HEK293 (cell line): ENCODE measurements at regions not wholly inside any gene's neighbourhood (a gene's known extent, or its start where the extent isn't known, plus 50 kb on each side); places are given as distances from the start of the nearest gene placed in this dataset.

ENCODE experiments used
- CTCF ChIA-PET: fragments of 350-600 bp; formaldehyde crosslinking; extraction: SDS; loops from one replicate; lab custom pipeline; 2021; ENCODE audit warnings: antibody characterized with exemption; lab: Yijun Ruan, JAX
- POLR2A ChIA-PET: fragments of 300-600 bp; formaldehyde crosslinking; extraction: SDS; loops from one replicate; lab custom pipeline; 2020; ENCODE audit warnings: antibody characterized with exemption, inconsistent platforms; lab: Yijun Ruan, JAX
- H3K27ac ChIP-seq: fragments of 200-500 bp; sonication (Bioruptor generic); 2 replicates; pipeline ENCODE4 v1.5.1; 2014; ENCODE audit warnings: low read depth, low read length, control low read depth, inconsistent platforms; ENCODE audit errors: extremely low read depth
- H3K36me3 ChIP-seq, 2 experiments: fragments of 200-500 bp in 1 of 2; sonication (Bioruptor generic) in 1 of 2; 1 replicate in 1 of 2; 2 replicates in 1 of 2; pipeline ENCODE4 v1.5.1; 2014 to 2017; ENCODE audit warnings: inconsistent platforms in 2 of 2, low read length in 2 of 2; ENCODE audit not compliant: control insufficient read depth in 2 of 2, insufficient read depth in 1 of 2
- H3K4me1 ChIP-seq: fragments of 200-500 bp; sonication (Bioruptor generic); 2 replicates; pipeline ENCODE4 v1.5.1; 2014; ENCODE audit warnings: mild to moderate bottlenecking, low read length, inconsistent platforms; ENCODE audit not compliant: control insufficient read depth, insufficient read depth
- H3K4me3 ChIP-seq: 2 replicates; pipeline ENCODE4 v1.5.1; 2011; ENCODE audit warnings: low read depth, mild to moderate bottlenecking, control low read depth, low read length, moderate library complexity
- H3K9me3 ChIP-seq: fragments of 200-500 bp; sonication (Bioruptor generic); 2 replicates; pipeline ENCODE4 v1.5.1; 2014; ENCODE audit warnings: low read depth, low read length, inconsistent platforms; ENCODE audit not compliant: control insufficient read depth, insufficient read depth
- GLIS1 ChIP-seq: fragments of 450-650 bp; formaldehyde crosslinking; IDR thresholded peaks from 2 replicates; pipeline ENCODE4 v1.5.1; 2016; ENCODE audit warnings: missing biosample characterization, missing genetic modification characterization
- KLF7 ChIP-seq: fragments of 450-650 bp; formaldehyde crosslinking; IDR thresholded peaks from 2 replicates; pipeline ENCODE4 v1.5.1; 2016; ENCODE audit warnings: missing biosample characterization, missing genetic modification characterization, borderline replicate concordance
- KLF9 ChIP-seq: fragments of 450-650 bp; formaldehyde crosslinking; IDR thresholded peaks from 2 replicates; pipeline ENCODE4 v1.5.1; 2016; ENCODE audit warnings: missing biosample characterization, missing genetic modification characterization, low read depth
- TSHZ1 ChIP-seq: fragments of 450-650 bp; formaldehyde crosslinking; IDR thresholded peaks from 2 replicates; pipeline ENCODE4 v1.5.1; 2016; ENCODE audit warnings: missing biosample characterization, missing genetic modification characterization, borderline replicate concordance
- WT1 ChIP-seq: fragments of 450-650 bp; formaldehyde crosslinking; IDR thresholded peaks from 2 replicates; pipeline ENCODE4 v1.5.1; 2016; ENCODE audit warnings: missing biosample characterization, missing genetic modification characterization
- YY1 ChIP-seq: fragments of 450-650 bp; formaldehyde crosslinking; IDR thresholded peaks from 2 replicates; pipeline ENCODE4 v1.5.1; 2018; ENCODE audit warnings: missing biosample characterization, missing genetic modification characterization
- ZBTB1 ChIP-seq: fragments of 450-650 bp; formaldehyde crosslinking; IDR thresholded peaks from 2 replicates; pipeline ENCODE4 v1.5.1; 2016; ENCODE audit warnings: missing biosample characterization, missing genetic modification characterization
- ZBTB17 ChIP-seq: fragments of 450-650 bp; formaldehyde crosslinking; IDR thresholded peaks from 2 replicates; pipeline ENCODE4 v1.5.1; 2016; ENCODE audit warnings: missing biosample characterization, missing genetic modification characterization
- ZBTB44 ChIP-seq: fragments of 450-650 bp; IDR thresholded peaks from 2 replicates; pipeline ENCODE4 v1.5.1; 2018; ENCODE audit warnings: missing biosample characterization, mild to moderate bottlenecking, missing genetic modification characterization
- ZBTB6 ChIP-seq: fragments of 450-650 bp; formaldehyde crosslinking; IDR thresholded peaks from 2 replicates; pipeline ENCODE4 v1.5.1; 2017; ENCODE audit warnings: missing biosample characterization, missing genetic modification characterization
- ZFP3 ChIP-seq: fragments of 450-650 bp; formaldehyde crosslinking; IDR thresholded peaks from 2 replicates; pipeline ENCODE4 v1.5.1; 2016; ENCODE audit warnings: low read depth, missing biosample characterization, missing genetic modification characterization
- ZNF146 ChIP-seq: fragments of 450-650 bp; formaldehyde crosslinking; IDR thresholded peaks from 2 replicates; pipeline ENCODE4 v1.5.1; 2016; ENCODE audit warnings: missing biosample characterization, missing genetic modification characterization
- ZNF175 ChIP-seq: fragments of 450-650 bp; formaldehyde crosslinking; IDR thresholded peaks from 2 replicates; pipeline ENCODE4 v1.5.1; 2016; ENCODE audit warnings: missing biosample characterization, missing genetic modification characterization
- ZNF24 ChIP-seq: fragments of 450-650 bp; formaldehyde crosslinking; IDR thresholded peaks from 2 replicates; pipeline ENCODE4 v1.5.1; 2016; ENCODE audit warnings: missing biosample characterization, missing genetic modification characterization
- ZNF280C ChIP-seq: fragments of 450-650 bp; formaldehyde crosslinking; IDR thresholded peaks from 2 replicates; pipeline ENCODE4 v1.5.1; 2016; ENCODE audit warnings: missing biosample characterization, missing genetic modification characterization
- ZNF335 ChIP-seq: fragments of 450-650 bp; formaldehyde crosslinking; conservative IDR thresholded peaks from 2 replicates; pipeline ENCODE4 v1.5.1; 2016; ENCODE audit warnings: missing biosample characterization, missing genetic modification characterization
- ZNF362 ChIP-seq: fragments of 450-650 bp; formaldehyde crosslinking; IDR thresholded peaks from 2 replicates; pipeline ENCODE4 v1.5.1; 2016; ENCODE audit warnings: missing biosample characterization, missing genetic modification characterization
- ZNF571 ChIP-seq: fragments of 450-650 bp; formaldehyde crosslinking; IDR thresholded peaks from 2 replicates; pipeline ENCODE4 v1.5.0; 2017; ENCODE audit warnings: missing biosample characterization, missing genetic modification characterization
- ZNF677 ChIP-seq: fragments of 450-650 bp; IDR thresholded peaks from 2 replicates; pipeline ENCODE4 v1.5.0; 2018; ENCODE audit warnings: missing biosample characterization, mild to moderate bottlenecking, missing genetic modification characterization, moderate library complexity
- ZNF776 ChIP-seq: fragments of 450-650 bp; formaldehyde crosslinking; IDR thresholded peaks from 2 replicates; pipeline ENCODE4 v1.5.0; 2017; ENCODE audit warnings: missing biosample characterization, missing genetic modification characterization, borderline replicate concordance

- TF ChIP-seq ZNF280C (tag by site-specific recombination) (no peak), ZNF24 (tag by site-specific recombination) (no peak), TSHZ1 (no peak), ZNF175 (tag by site-specific recombination) (no peak), ZBTB6 (tag by site-specific recombination) (no peak), ZNF146 (tag by site-specific recombination) (no peak), ZNF776 (no peak), ZNF571 (no peak), YY1 (tag by site-specific recombination) (no peak)
Measured at GRCh38 chr4:23278845-23279244, 586.1 kb downstream of the GBA3 start (continued).

- Histone ChIP-seq H3K9me3 (no peaks in the 10 kb centered on the region), H3K4me1 (no peaks in the 10 kb centered on the region), H3K4me3 (no peak overlapping the region), H3K27ac (no peak overlapping the region), H3K36me3 (no peaks in the 10 kb centered on the region)
- ChIA-PET CTCF (no interaction called here), POLR2A (no interaction called here)
- TF ChIP-seq ZNF677 (tag by site-specific recombination) (no peak), ZBTB17 (tag by site-specific recombination) (no peak), KLF9 (tag by site-specific recombination) (no peak), WT1 (tag by site-specific recombination) (no peak), ZFP3 (tag by site-specific recombination) (no peak), GLIS1 (tag by site-specific recombination) (no peak), ZBTB1 (tag by site-specific recombination) (no peak), ZNF362 (no peak), ZNF335 (tag by site-specific recombination) (no peak), ZBTB44 (tag by site-specific recombination) (no peak), KLF7 (no peak)
Measured at GRCh38 chr4:23276076-23276475, 583.3 kb downstream of the GBA3 start.
